Activated naive CD4-positive, alpha-beta T cell treated with anti-CD3 and anti-CD28 coated beads, Interleukin-2, amount 10 ng/mL, durations not matched to agents 7 days and 5 days (primary cell): ENCODE measurements at regions not wholly inside any gene's neighbourhood (a gene's known extent, or its start where the extent isn't known, plus 50 kb on each side); places are given as distances from the start of the nearest gene placed in this dataset.

Source experiments
- CTCF ChIA-PET: fragments of 350-600 bp; sonication (Branson Sonifier 250); formaldehyde crosslinking; loops from one replicate; lab custom pipeline; 2021; ENCODE audit warnings: antibody characterized with exemption; lab: Charles Lee
- DNase-seq: peaks from one replicate; pipeline ENCODE4 v3.0.0-alpha.2; 2020
- H3K27ac Mint-ChIP-seq: one replicate; pipeline ENCODE4 v1.8.0; 2021; ENCODE audit warnings: mild to moderate bottlenecking, moderate library complexity, mixed read lengths
- H3K27me3 Mint-ChIP-seq: one replicate; pipeline ENCODE4 v1.8.0; 2021; ENCODE audit warnings: mild to moderate bottlenecking, mixed read lengths
- H3K36me3 Mint-ChIP-seq: one replicate; pipeline ENCODE4 v1.8.0; 2021; ENCODE audit warnings: mixed read lengths
- H3K4me1 Mint-ChIP-seq: one replicate; pipeline ENCODE4 v1.8.0; 2021; ENCODE audit warnings: mixed read lengths
- H3K4me3 Mint-ChIP-seq: one replicate; pipeline ENCODE4 v1.8.0; 2021; ENCODE audit warnings: mild to moderate bottlenecking, moderate library complexity, mixed read lengths
- H3K9me3 Mint-ChIP-seq: one replicate; pipeline ENCODE4 v1.8.0; 2021; ENCODE audit warnings: mixed read lengths

GRCh38 chr4:35175487-35175886 lies 1068.8 kb downstream of the ARAP2 start:
- H3K36me3 Mint-ChIP-seq, result no peaks in the 10 kb centered on the region
- H3K4me3 Mint-ChIP-seq, result no peak overlapping the region
- H3K27ac Mint-ChIP-seq, result no peak overlapping the region
- no peaks in the 10 kb centered on the region for H3K4me1 Mint-ChIP-seq
- no peak for DNase-seq
- H3K9me3 Mint-ChIP-seq, result no peaks in the 10 kb centered on the region
- CTCF ChIA-PET, result no interaction called here
- no peaks in the 10 kb centered on the region for H3K27me3 Mint-ChIP-seq

DNA sequence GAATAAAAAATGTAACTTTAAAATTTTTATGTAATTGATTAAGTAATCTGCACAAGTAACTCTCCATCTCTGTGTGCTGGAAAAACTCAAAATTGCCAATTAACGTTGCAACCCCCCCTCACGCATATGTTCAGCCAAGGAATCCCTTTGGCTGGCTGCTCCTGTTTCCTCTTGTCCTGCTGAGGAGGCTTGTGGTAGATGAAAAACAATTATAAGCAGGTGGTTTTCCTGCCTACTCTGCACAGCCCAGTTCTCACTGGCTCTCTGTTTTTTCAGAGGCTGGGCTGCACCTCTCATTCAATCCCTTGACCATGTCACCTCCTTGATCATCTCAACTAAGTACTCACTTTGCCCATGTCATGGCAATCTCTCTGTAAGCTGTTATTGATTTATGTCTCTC lies 1068.4 kb downstream of the ARAP2 start:
- no peaks in the 10 kb centered on the region for H3K4me1 Mint-ChIP-seq
- CTCF ChIA-PET, result no interaction called here
- no peak overlapping the region for H3K27ac Mint-ChIP-seq
- H3K36me3 Mint-ChIP-seq, result no peaks in the 10 kb centered on the region
- H3K9me3 Mint-ChIP-seq, result no peaks in the 10 kb centered on the region
- DNase-seq, result no peak
- no peaks in the 10 kb centered on the region for H3K27me3 Mint-ChIP-seq
- H3K4me3 Mint-ChIP-seq, result no peak overlapping the region

- H3K27me3 Mint-ChIP-seq, result no peaks in the 10 kb centered on the region
- H3K4me1 Mint-ChIP-seq, result no peaks in the 10 kb centered on the region
- no peak for DNase-seq
- peaks cover 3% of the 10 kb centered on the region for H3K9me3 Mint-ChIP-seq
- H3K36me3 Mint-ChIP-seq, result no peaks in the 10 kb centered on the region
- CTCF ChIA-PET, result no interaction called here
- no peak overlapping the region for H3K27ac Mint-ChIP-seq
- no peak overlapping the region for H3K4me3 Mint-ChIP-seq
Observed at GRCh38 chr4:35182451-35182850, 1061.9 kb downstream of the ARAP2 start.

DNA sequence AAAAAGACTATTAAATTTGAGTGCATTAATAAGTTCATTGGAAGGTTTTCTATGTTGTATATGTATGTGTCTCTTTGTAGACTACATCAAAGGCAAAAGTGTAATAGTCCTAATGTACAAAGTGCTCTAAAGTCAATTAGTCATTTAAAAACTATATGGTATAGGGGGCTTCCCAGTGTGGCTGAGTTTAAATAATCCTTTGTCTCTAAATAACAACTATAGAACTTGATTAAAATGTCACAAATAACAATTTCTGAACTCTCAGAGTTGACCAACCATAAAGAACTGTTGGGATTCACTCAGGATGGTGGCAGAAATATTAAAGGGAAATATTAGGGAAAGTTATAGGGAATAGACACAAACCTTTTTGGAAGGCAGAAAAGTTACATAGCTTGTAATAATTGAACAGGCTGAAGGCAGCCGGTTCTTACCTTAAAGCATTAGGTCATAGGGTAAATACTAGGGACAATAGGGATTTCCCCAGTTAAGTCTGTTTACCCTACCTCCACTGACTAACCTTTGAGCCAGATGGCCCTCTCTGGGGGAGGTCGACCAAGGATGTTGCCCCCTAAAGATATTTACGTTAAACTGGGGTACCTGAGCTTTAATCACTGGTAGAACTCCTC lies 1054.2 kb downstream of the ARAP2 start:
- H3K36me3 Mint-ChIP-seq, result no peaks in the 10 kb centered on the region
- peaks cover 3% of the 10 kb centered on the region for H3K9me3 Mint-ChIP-seq
- no peak for DNase-seq
- no peak overlapping the region for H3K4me3 Mint-ChIP-seq
- H3K4me1 Mint-ChIP-seq, result no peaks in the 10 kb centered on the region
- no peak overlapping the region for H3K27ac Mint-ChIP-seq
- H3K27me3 Mint-ChIP-seq, result no peaks in the 10 kb centered on the region
- CTCF ChIA-PET, result no interaction called here

DNA sequence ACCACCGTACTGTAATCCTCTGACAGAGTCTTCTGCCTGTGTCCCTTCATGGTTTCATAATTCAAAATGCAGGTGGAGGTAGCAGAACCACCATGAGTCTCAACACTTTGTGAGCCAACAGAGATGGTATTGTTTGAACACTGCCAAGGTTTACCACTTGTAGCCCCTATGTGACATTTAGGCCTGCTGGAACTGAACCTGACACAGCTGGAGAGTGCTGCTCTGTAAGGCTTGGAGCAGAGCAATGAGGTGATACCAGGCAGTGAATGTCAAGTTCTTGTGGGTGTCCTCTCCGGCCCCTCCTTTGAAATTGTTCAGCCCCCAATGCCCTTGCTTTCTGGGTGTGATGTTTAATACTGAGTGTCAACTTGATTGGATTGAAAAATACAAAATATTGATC lies 1042.9 kb downstream of the ARAP2 start:
- DNase-seq, result no peak
- Mint-ChIP-seq H3K4me1 (no peaks in the 10 kb centered on the region), H3K27me3 (no peaks in the 10 kb centered on the region), H3K36me3 (no peaks in the 10 kb centered on the region), H3K9me3 (peaks cover 10% of the 10 kb centered on the region), H3K27ac (no peak overlapping the region), H3K4me3 (no peak overlapping the region)
- CTCF ChIA-PET, result no interaction called here

DNA sequence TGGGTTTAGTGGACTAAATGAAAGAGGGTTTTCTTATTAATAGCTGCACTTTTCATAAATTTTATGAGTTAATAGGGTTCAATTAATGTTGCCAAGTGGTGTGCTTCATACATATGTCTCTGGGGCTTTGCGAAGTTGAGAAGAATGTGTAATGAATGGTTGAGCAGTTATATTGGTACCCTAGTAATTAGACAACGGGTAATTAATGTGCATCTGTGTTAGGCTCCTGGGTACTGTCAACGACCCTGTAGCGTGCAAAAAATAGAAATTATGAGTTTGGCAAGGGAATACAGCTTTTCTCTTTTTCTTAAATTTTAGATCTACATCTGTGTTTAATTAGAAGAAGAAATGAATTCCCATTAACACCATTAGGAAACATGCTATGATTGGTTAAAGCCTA lies 1027.7 kb downstream of the ARAP2 start:
- H3K4me3 Mint-ChIP-seq, result no peak overlapping the region
- H3K27ac Mint-ChIP-seq, result no peak overlapping the region
- no peaks in the 10 kb centered on the region for H3K4me1 Mint-ChIP-seq
- H3K36me3 Mint-ChIP-seq, result no peaks in the 10 kb centered on the region
- DNase-seq, result no peak
- no peaks in the 10 kb centered on the region for H3K27me3 Mint-ChIP-seq
- CTCF ChIA-PET, result no interaction called here
- H3K9me3 Mint-ChIP-seq, result no peaks in the 10 kb centered on the region

DNA sequence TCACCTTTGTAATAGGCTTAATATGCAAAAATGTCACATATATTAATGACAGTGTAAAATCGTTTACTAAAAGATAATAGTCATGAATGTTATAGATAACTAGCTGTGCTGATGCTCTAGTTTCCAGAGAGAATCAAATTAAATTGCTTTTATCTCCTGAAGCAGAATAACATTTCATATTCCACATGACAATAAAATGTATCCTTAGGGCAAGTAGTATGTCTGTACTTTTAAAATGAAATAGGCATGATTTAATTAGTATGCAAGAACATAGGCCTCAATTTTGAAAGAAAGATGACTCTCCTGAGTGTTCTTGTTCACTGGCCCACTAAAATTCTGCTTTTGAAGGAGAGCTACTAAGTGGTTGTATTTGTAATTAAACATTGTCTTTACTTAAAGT lies 1027.0 kb downstream of the ARAP2 start:
- H3K4me3 Mint-ChIP-seq, result no peak overlapping the region
- no peak for DNase-seq
- H3K4me1 Mint-ChIP-seq, result no peaks in the 10 kb centered on the region
- no peaks in the 10 kb centered on the region for H3K36me3 Mint-ChIP-seq
- no peaks in the 10 kb centered on the region for H3K9me3 Mint-ChIP-seq
- H3K27ac Mint-ChIP-seq, result no peak overlapping the region
- CTCF ChIA-PET, result no interaction called here
- no peaks in the 10 kb centered on the region for H3K27me3 Mint-ChIP-seq

- no peak overlapping the region for H3K4me3 Mint-ChIP-seq
- no peaks in the 10 kb centered on the region for H3K27me3 Mint-ChIP-seq
- H3K4me1 Mint-ChIP-seq, result no peaks in the 10 kb centered on the region
- CTCF ChIA-PET, result no interaction called here
- H3K9me3 Mint-ChIP-seq, result peaks cover 2% of the 10 kb centered on the region
- H3K27ac Mint-ChIP-seq, result no peak overlapping the region
- DNase-seq, result no peak
- no peaks in the 10 kb centered on the region for H3K36me3 Mint-ChIP-seq
Observed at GRCh38 chr4:35228313-35228712, 1016.0 kb downstream of the ARAP2 start.

GRCh38 chr4:35229021-35229420 lies 1015.3 kb downstream of the ARAP2 start:
- H3K27ac Mint-ChIP-seq, result no peak overlapping the region
- CTCF ChIA-PET, result no interaction called here

DNA sequence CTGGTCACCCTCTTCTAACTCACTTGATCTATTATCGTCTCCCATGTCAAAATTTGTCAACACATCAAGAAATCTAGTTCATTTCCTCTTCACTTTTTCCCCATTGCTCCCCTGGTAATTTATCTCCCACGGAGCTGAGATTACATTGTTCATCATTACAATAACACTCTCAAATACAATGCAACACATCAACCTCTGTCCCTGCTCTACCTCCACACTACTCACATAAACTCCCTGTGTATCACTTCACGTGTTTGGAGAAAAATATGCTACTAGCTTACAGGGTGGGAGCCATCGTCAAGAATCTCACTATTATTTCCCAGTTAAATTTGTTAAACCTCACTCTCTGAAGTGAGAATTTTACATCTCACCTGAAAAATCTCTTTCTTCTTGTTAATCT lies 1006.4 kb downstream of the ARAP2 start:
- no peak for DNase-seq
- H3K4me3 Mint-ChIP-seq, result no peak overlapping the region
- H3K27ac Mint-ChIP-seq, result no peak overlapping the region
- H3K4me1 Mint-ChIP-seq, result no peaks in the 10 kb centered on the region
- no peaks in the 10 kb centered on the region for H3K36me3 Mint-ChIP-seq
- CTCF ChIA-PET, result no interaction called here
- H3K9me3 Mint-ChIP-seq, result peaks cover 9% of the 10 kb centered on the region
- no peaks in the 10 kb centered on the region for H3K27me3 Mint-ChIP-seq

More at GRCh38 chr4:35229021-35229420, 1015.3 kb downstream of the ARAP2 start:
- Mint-ChIP-seq H3K36me3 (no peaks in the 10 kb centered on the region), H3K27me3 (no peaks in the 10 kb centered on the region), H3K4me3 (no peak overlapping the region), H3K4me1 (no peaks in the 10 kb centered on the region), H3K9me3 (peaks cover 2% of the 10 kb centered on the region)
- DNase-seq, result no peak

- no peak for DNase-seq
- Mint-ChIP-seq H3K27ac (no peak overlapping the region), H3K4me3 (no peak overlapping the region), H3K4me1 (no peaks in the 10 kb centered on the region), H3K9me3 (peaks cover 9% of the 10 kb centered on the region), H3K36me3 (no peaks in the 10 kb centered on the region), H3K27me3 (no peaks in the 10 kb centered on the region)
- CTCF ChIA-PET, result no interaction called here
Observed at GRCh38 chr4:35238793-35239192, 1005.5 kb downstream of the ARAP2 start.

GRCh38 chr4:35246493-35246892 lies 997.8 kb downstream of the ARAP2 start:
- Mint-ChIP-seq H3K4me1 (no peaks in the 10 kb centered on the region), H3K4me3 (no peak overlapping the region), H3K27ac (no peak overlapping the region), H3K36me3 (no peaks in the 10 kb centered on the region), H3K9me3 (no peaks in the 10 kb centered on the region), H3K27me3 (no peaks in the 10 kb centered on the region)
- CTCF ChIA-PET, result no interaction called here
- no peak for DNase-seq

DNA sequence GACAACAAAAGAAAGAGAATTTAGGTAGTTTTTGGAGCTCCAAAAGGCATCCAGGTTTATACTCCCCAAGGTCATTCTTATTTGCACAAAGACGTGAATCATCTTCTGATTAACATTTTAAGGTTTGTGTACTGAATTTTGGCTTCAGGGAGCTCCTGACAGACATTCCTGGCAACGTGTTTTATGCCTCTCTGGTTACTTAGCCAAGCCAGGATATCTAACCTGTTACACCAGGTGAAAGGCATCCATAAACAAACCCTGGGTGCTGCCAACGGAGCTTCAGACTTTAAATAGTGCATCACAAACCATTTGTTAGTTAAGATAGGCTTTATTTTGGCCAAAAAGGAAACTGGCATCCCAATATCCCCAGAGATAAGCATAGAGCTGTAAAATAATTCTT lies 997.3 kb downstream of the ARAP2 start:
- H3K4me3 Mint-ChIP-seq, result no peak overlapping the region
- CTCF ChIA-PET, result no interaction called here
- H3K27ac Mint-ChIP-seq, result no peak overlapping the region
- no peaks in the 10 kb centered on the region for H3K36me3 Mint-ChIP-seq
- H3K9me3 Mint-ChIP-seq, result no peaks in the 10 kb centered on the region
- DNase-seq, result no peak
- no peaks in the 10 kb centered on the region for H3K4me1 Mint-ChIP-seq
- H3K27me3 Mint-ChIP-seq, result no peaks in the 10 kb centered on the region

DNA sequence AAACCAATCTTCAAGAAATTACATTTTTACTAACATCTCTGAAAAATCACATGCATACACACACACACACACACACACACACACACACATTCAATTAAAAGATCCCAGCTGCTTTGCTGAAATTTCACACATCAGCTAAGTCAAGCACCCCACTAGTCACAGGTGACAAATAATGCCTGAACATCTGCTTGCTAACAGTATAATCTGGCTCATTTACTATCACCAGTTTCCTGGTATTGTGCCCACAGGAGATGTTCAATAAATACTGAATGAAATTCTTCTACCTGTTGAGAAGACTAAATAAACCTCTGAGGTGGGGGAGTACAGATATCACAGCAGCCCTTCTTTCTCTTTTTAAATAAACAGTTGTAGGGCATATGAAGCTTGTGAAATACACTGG lies 994.0 kb downstream of the ARAP2 start:
- CTCF ChIA-PET, result no interaction called here
- no peaks in the 10 kb centered on the region for H3K27me3 Mint-ChIP-seq
- H3K36me3 Mint-ChIP-seq, result no peaks in the 10 kb centered on the region
- H3K4me3 Mint-ChIP-seq, result no peak overlapping the region
- H3K4me1 Mint-ChIP-seq, result no peaks in the 10 kb centered on the region
- no peak for DNase-seq
- no peak overlapping the region for H3K27ac Mint-ChIP-seq
- H3K9me3 Mint-ChIP-seq, result no peaks in the 10 kb centered on the region

- Mint-ChIP-seq H3K27ac (no peak overlapping the region), H3K27me3 (no peaks in the 10 kb centered on the region), H3K4me1 (no peaks in the 10 kb centered on the region), H3K36me3 (no peaks in the 10 kb centered on the region), H3K9me3 (no peaks in the 10 kb centered on the region), H3K4me3 (no peak overlapping the region)
- CTCF ChIA-PET, result no interaction called here
- no peak for DNase-seq
Observed at GRCh38 chr4:35250761-35251160, 993.6 kb downstream of the ARAP2 start.

DNA sequence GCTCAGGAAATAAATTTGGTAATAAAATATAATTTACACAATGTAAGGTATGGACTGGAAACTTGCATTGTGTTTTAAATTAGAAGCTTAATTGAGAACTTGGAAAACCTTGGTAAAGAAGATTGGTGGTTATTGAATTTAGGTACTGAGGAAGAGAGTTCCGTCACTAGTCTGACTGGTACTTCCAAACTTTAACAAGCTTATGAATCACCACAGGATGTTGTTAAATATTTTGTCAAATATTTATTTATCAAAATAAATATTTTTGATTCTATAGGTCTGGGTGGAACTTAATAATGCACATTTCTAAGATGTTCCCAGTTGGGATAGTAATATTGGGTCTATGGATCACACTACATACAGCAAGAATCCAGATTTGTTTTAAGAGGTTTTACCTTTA lies 992.2 kb downstream of the ARAP2 start:
- CTCF ChIA-PET, result no interaction called here
- DNase-seq, result no peak
- H3K4me3 Mint-ChIP-seq, result no peak overlapping the region
- H3K36me3 Mint-ChIP-seq, result no peaks in the 10 kb centered on the region
- H3K9me3 Mint-ChIP-seq, result no peaks in the 10 kb centered on the region
- H3K27ac Mint-ChIP-seq, result no peak overlapping the region
- no peaks in the 10 kb centered on the region for H3K4me1 Mint-ChIP-seq
- H3K27me3 Mint-ChIP-seq, result no peaks in the 10 kb centered on the region
